Astrocyte (in vitro differentiated cells and primary cell): ENCODE measurements at regions not wholly inside any gene's neighbourhood (a gene's known extent, or its start where the extent isn't known, plus 50 kb on each side); places are given as distances from the start of the nearest gene placed in this dataset.

Source experiments
- CTCF ChIP-seq: IDR thresholded peaks from 2 replicates; pipeline ENCODE4 v1.5.1; 2011; ENCODE audit warnings: low read depth, mild to moderate bottlenecking, inconsistent platforms, low read length, moderate library complexity; ENCODE audit not compliant: insufficient read depth
- EZH2 ChIP-seq: IDR thresholded peaks from 2 replicates; pipeline ENCODE4 v1.6.1; 2012; ENCODE audit warnings: mild to moderate bottlenecking, low read length, inconsistent platforms; ENCODE audit not compliant: insufficient read depth

DNA sequence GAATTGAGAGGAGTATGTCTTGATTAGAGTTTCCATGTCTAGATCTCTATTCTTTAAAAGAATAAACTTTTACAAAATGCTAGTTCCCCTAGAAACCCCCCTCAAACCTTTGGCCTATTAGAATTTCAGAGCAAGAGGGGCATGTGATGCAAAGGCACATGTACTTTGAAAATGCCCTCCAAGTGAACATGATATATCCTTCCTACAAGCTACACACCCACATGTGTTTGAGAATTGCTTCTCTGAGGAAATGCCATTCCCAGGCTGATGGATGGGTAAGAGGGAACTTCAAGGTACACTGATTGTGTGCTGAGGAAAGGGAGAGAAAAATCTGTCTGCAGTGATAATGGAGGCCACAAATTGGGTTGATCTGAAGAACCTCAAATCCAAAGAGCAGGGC, 59.5 kb upstream of the PSMA1 start:
- TF ChIP-seq CTCF (no peak), EZH2 (no peak)
